ENCODE measurements at regions not wholly inside any gene's neighbourhood (a gene's known extent, or its start where the extent isn't known, plus 50 kb on each side); places are given as distances from the start of the nearest gene placed in this dataset.

- H3K36me3 Mint-ChIP-seq (ENCODE audit: low read depth), result no peaks in the 10 kb centered on the region
- peaks cover 3% of the 10 kb centered on the region for H3K27me3 Mint-ChIP-seq (ENCODE audit: insufficient read depth)
- DNase-seq, result no peak
- no peak for TF ChIP-seq CTCF (IDR thresholded peaks at IDR 0.05)
- no peaks in the 10 kb centered on the region for H3K9me3 Mint-ChIP-seq
- H3K27ac Mint-ChIP-seq, result no peak overlapping the region
- H3K4me1 Mint-ChIP-seq (ENCODE audit: low read depth), result no peaks in the 10 kb centered on the region
- H3K4me3 Mint-ChIP-seq, result no peak overlapping the region
These were observed 388.8 kb upstream of the PPP2R3A start for GRCh38 chr3:135576751-135577150.

GRCh38 chr3:135581806-135582205 is 383.7 kb upstream of the PPP2R3A start:
- Mint-ChIP-seq H3K36me3 (ENCODE audit: low read depth) (no peaks in the 10 kb centered on the region), H3K27ac (no peak overlapping the region), H3K9me3 (no peaks in the 10 kb centered on the region; the same call in 1 of the 2 replicates), H3K4me1 (ENCODE audit: low read depth) (no peaks in the 10 kb centered on the region), H3K27me3 (ENCODE audit: insufficient read depth) (peaks cover 3% of the 10 kb centered on the region), H3K4me3 (no peak overlapping the region)
- no peak for TF ChIP-seq CTCF (IDR thresholded peaks at IDR 0.05)
- DNase-seq, result no peak

- H3K4me1 Mint-ChIP-seq (ENCODE audit: low read depth), result no peaks in the 10 kb centered on the region
- H3K4me3 Mint-ChIP-seq, result no peak overlapping the region
- H3K36me3 Mint-ChIP-seq (ENCODE audit: low read depth), result no peaks in the 10 kb centered on the region
- no peaks in the 10 kb centered on the region; the same call in 1 of the 2 replicates for H3K9me3 Mint-ChIP-seq
- TF ChIP-seq CTCF (IDR thresholded peaks at IDR 0.05), result no peak
- H3K27ac Mint-ChIP-seq, result no peak overlapping the region
- DNase-seq, result no peak
- H3K27me3 Mint-ChIP-seq (ENCODE audit: insufficient read depth), result no peaks in the 10 kb centered on the region; the same call in 1 of the 2 replicates
These were observed 382.7 kb upstream of the PPP2R3A start for GRCh38 chr3:135582800-135583199.

GRCh38 chr3:135596563-135596962 is 369.0 kb upstream of the PPP2R3A start:
- Mint-ChIP-seq H3K4me1 (ENCODE audit: low read depth) (no peaks in the 10 kb centered on the region), H3K9me3 (peaks cover 6% of the 10 kb centered on the region; the same call in 1 of the 2 replicates), H3K27me3 (ENCODE audit: insufficient read depth) (peaks cover 3% of the 10 kb centered on the region), H3K4me3 (no peak overlapping the region), H3K27ac (no peak overlapping the region), H3K36me3 (ENCODE audit: low read depth) (no peaks in the 10 kb centered on the region)
- no peak for DNase-seq
- no peak for TF ChIP-seq CTCF (IDR thresholded peaks at IDR 0.05)

- no peak overlapping the region for H3K27ac Mint-ChIP-seq
These were observed 367.7 kb upstream of the PPP2R3A start for GRCh38 chr3:135597855-135598254.

More at GRCh38 chr3:135597855-135598254, 367.7 kb upstream of the PPP2R3A start:
- H3K4me3 Mint-ChIP-seq, result no peak overlapping the region
- peaks cover 3% of the 10 kb centered on the region for H3K27me3 Mint-ChIP-seq (ENCODE audit: insufficient read depth)
- no peaks in the 10 kb centered on the region for H3K36me3 Mint-ChIP-seq (ENCODE audit: low read depth)
- DNase-seq, result no peak
- no peak for TF ChIP-seq CTCF (IDR thresholded peaks at IDR 0.05)
- H3K9me3 Mint-ChIP-seq, result no peaks in the 10 kb centered on the region
- H3K4me1 Mint-ChIP-seq (ENCODE audit: low read depth), result no peaks in the 10 kb centered on the region
